HFF-Myc (cell line): ENCODE measurements at regions not wholly inside any gene's neighbourhood (a gene's known extent, or its start where the extent isn't known, plus 50 kb on each side); places are given as distances from the start of the nearest gene placed in this dataset.
A peak's percentile ranks its signal among the peaks of the same experiment; 100 is the strongest.
"Not testable (repeated sequence)": the region's sequence is repeated elsewhere in the genome, so short reads cannot be mapped to it uniquely, and the experiment has no call there.

ENCODE experiments used
- DNase-seq: peaks from one replicate; pipeline ENCODE4 v3.0.0-alpha.2; 2011; ENCODE audit warnings: low read depth; ENCODE audit errors: extremely low read depth
- H3K4me3 ChIP-seq: replicated peaks from 2 replicates; pipeline ENCODE4 v1.5.1; 2011; ENCODE audit warnings: low read depth, mild to moderate bottlenecking, control low read depth, low read length
- TF ChIP-seq, protein P1 (sequence below): IDR thresholded peaks from 2 replicates; pipeline ENCODE4 v1.5.1; 2012; ENCODE audit warnings: mild to moderate bottlenecking, low read depth, low read length, control low read depth; ENCODE audit errors: missing control alignments

- H3K4me3 ChIP-seq: peak overlapping the region; percentile 27
- no peak for DNase-seq
- TF ChIP-seq, protein P1, sequence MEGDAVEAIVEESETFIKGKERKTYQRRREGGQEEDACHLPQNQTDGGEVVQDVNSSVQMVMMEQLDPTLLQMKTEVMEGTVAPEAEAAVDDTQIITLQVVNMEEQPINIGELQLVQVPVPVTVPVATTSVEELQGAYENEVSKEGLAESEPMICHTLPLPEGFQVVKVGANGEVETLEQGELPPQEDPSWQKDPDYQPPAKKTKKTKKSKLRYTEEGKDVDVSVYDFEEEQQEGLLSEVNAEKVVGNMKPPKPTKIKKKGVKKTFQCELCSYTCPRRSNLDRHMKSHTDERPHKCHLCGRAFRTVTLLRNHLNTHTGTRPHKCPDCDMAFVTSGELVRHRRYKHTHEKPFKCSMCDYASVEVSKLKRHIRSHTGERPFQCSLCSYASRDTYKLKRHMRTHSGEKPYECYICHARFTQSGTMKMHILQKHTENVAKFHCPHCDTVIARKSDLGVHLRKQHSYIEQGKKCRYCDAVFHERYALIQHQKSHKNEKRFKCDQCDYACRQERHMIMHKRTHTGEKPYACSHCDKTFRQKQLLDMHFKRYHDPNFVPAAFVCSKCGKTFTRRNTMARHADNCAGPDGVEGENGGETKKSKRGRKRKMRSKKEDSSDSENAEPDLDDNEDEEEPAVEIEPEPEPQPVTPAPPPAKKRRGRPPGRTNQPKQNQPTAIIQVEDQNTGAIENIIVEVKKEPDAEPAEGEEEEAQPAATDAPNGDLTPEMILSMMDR: no peak
Observed at GRCh38 chr6:25138934-25139415, 140.2 kb upstream of the CARMIL1 start.

DNA sequence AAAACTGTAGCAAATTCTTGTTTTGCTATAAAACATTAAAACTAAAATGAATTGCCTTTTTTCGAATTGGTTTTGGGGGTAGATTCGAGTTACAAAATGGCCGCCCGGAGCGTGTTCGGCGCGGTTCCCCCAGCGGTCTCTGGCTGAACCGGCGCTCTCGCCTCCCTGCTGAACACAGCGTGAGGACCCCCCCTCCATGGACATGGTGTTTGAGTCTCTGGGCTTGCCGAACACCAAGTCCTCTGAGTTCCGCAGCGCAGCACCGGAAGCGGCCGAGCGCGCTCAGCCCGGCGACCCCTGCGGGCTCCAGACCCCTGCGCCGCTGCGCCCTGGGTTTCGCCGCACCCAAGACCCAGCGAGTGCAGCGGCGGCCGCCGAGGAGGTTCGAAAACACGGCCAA lies 139.6 kb upstream of the CARMIL1 start:
- not testable (repeated sequence) for H3K4me3 ChIP-seq, DNase-seq

- TF ChIP-seq, protein P1: no peak
- no peak for DNase-seq
- no peak overlapping the region for H3K4me3 ChIP-seq
Observed at GRCh38 chr6:25142506-25142905, 136.7 kb upstream of the CARMIL1 start.

DNA sequence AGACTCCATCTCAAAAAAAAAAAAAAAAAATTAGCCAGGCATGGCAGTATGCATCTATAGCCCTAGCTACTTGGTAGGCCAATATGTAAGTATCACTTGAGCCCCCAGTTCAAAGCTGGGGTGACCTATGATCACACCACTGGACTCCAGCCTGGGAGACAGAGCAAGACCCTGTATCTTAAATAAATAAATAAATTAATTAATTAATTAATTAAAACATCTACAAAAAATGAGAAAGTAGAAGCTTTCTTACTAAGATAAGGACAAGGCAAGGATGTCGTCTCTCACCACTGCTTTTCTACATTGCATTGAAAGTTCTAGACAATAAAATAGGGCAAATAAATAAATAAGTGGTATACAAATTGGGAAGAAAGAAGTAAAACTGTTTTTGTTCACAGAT lies 134.3 kb upstream of the CARMIL1 start:
- no peak overlapping the region for H3K4me3 ChIP-seq
- no peak for DNase-seq
- TF ChIP-seq, protein P1: no peak

DNA sequence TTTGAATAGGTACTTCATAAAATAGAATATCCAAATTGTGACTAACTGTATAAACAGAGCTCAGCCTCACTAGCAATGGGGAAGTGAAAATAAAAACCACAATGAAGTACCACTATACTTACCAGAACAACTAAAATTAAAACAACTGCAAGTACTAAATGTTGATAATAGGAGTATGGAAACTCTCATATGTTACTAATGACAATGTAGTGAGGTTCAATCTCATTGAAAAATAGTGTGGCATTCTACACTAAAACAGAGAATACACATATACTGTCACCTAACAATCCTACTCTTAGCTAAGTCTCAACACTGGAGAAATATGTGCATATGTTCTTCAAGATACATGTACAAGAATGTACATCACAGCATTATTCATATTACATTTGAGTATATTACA lies 132.0 kb upstream of the CARMIL1 start:
- TF ChIP-seq, protein P1: no peak
- no peak overlapping the region for H3K4me3 ChIP-seq

GRCh38 chr6:25150031-25150430 lies 129.1 kb upstream of the CARMIL1 start:
- no peak overlapping the region for H3K4me3 ChIP-seq
- TF ChIP-seq, protein P1: no peak
- no peak for DNase-seq

More for the DNA sequence above, 132.0 kb upstream of the CARMIL1 start:
- DNase-seq: no peak

DNA sequence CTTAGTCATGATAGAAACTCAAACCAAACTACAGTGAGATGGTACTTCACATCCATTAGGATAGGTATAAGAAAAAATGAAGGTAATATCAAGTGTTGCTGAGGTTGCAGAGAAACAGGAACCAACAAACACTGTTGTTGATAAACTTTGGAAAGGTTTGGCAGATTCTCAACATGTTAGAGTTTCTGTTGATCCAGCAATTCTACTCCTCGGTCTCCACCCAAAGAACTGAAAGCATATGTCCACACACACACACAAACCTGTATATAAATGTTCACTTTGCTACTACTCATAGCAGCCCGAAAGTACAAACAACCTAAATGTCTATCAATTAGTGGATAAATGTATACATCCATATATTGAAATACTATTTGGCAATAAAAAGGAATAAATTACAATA lies 128.3 kb upstream of the CARMIL1 start:
- DNase-seq: no peak
- TF ChIP-seq, protein P1: no peak
- no peak overlapping the region for H3K4me3 ChIP-seq

GRCh38 chr6:25153079-25153478 lies 126.1 kb upstream of the CARMIL1 start:
- H3K4me3 ChIP-seq: no peak overlapping the region
- TF ChIP-seq, protein P1: no peak
- no peak for DNase-seq
